ENCODE measurements at regions not wholly inside any gene's neighbourhood (a gene's known extent, or its start where the extent isn't known, plus 50 kb on each side); places are given as distances from the start of the nearest gene placed in this dataset.

DNA sequence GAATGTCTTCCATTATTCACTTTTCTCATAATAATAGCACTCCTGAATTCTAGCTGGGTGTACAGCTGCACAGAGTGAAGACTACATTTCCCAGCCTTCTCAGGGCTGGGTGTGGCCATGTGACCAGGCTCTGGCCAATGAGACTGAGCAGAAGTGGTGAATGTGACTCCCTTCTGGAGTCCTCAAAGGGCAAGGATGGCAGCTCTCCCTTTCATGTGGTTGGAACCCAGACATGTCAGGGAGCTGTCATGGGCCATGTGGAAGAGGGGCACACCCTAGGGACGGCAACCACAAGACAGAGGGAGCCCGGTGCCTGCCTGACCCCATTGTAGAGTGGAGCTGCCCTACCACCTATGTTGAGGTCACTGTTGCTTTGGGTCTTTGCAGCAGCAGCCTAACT is 312.8 kb upstream of the SULF2 start:
- Histone ChIP-seq H3K9me3 (ENCODE audit: control insufficient read depth, low read length) (no peaks in the 10 kb centered on the region), H3K27ac (ENCODE audit: low read depth, low read length) (no peak overlapping the region), H3K27me3 (ENCODE audit: control insufficient read depth, insufficient read depth, low read length, poor library complexity, severe bottlenecking) (no peaks in the 10 kb centered on the region), H3K4me1 (ENCODE audit: control insufficient read depth, insufficient read depth, low read length) (no peaks in the 10 kb centered on the region), H3K36me3 (ENCODE audit: control insufficient read depth, insufficient read depth, low read length) (no peaks in the 10 kb centered on the region), H3K4me3 (ENCODE audit: low read length) (no peak overlapping the region), H3K9ac (ENCODE audit: extremely low read depth, low read length, poor library complexity, severe bottlenecking) (no peak overlapping the region)
- Mint-ChIP-seq H3K4me3 (no peak overlapping the region), H3K9me3 (no peaks in the 10 kb centered on the region), H3K36me3 (ENCODE audit: low read depth) (no peaks in the 10 kb centered on the region), H3K27ac (no peak overlapping the region), H3K4me1 (peaks cover 8% of the 10 kb centered on the region), H3K27me3 (ENCODE audit: insufficient read depth) (no peaks in the 10 kb centered on the region)
- no peak for TF ChIP-seq CTCF (conservative IDR thresholded peaks at IDR 0.05)
- no peak for DNase-seq
- 82 to 85% methylated on average over 2 of the region's 2 CpGs for WGBS, 2 experiments (ENCODE audit: insufficient coverage in 1 of 2, insufficient read length in 1 of 2)

DNA sequence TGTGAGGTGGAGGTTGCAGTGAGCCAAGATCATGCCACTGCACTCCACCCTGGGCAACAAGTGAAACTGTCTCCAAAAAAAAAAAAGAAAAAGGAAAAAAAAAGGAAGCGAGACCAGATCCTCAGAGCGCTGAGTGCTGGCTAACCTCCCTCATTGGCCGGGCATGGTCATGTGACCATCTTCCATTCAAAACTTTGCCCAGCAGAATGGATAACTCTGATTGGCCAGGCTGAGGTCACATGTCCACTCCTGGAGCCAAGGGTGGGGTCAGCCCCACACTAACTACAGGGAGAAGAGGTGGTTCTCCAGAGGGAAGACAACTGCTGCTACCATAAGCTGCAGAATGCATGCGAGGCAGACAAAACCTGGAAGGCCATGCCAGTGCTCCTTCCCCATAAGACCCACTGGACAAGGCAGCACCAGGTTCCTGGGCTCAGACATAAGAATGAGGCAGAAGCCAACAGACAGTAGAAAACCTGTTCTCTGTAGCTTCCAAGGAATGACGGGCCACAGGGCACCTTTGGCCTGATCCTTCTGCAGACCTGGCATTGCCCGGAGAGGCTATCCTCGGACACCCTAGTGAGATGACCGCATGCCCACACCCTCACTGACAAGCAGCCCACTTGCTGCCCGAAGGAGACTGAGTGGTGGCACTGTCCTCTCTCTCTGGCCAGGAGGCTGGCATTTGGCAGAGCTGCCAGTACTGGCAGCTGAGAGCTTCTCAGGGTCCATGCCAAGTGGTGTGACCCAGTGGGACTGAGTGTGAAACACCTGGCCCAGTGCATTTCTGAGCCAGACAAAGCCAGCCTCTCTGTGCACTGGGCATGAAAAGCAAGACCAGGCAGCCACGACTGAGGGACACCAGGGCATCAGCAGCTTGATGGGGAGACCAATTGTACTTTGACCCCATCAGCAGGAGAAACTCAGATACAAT is 311.9 kb upstream of the SULF2 start:
- peaks cover 8% of the 10 kb centered on the region for H3K4me1 Mint-ChIP-seq
- no peaks in the 10 kb centered on the region for H3K27me3 Mint-ChIP-seq (ENCODE audit: insufficient read depth)
- WGBS, 2 experiments (ENCODE audit: insufficient coverage in 1 of 2, insufficient read length in 1 of 2) = 95% methylated on average over 7 to 10 of the region's 10 CpGs
- no peaks in the 10 kb centered on the region for H3K9me3 Mint-ChIP-seq
- Histone ChIP-seq H3K27me3 (ENCODE audit: control insufficient read depth, insufficient read depth, low read length, poor library complexity, severe bottlenecking) (no peaks in the 10 kb centered on the region), H3K36me3 (ENCODE audit: control insufficient read depth, insufficient read depth, low read length) (no peaks in the 10 kb centered on the region), H3K27ac (ENCODE audit: low read depth, low read length) (no peak overlapping the region), H3K9ac (ENCODE audit: extremely low read depth, low read length, poor library complexity, severe bottlenecking) (no peak overlapping the region), H3K9me3 (ENCODE audit: control insufficient read depth, low read length) (no peaks in the 10 kb centered on the region), H3K4me1 (ENCODE audit: control insufficient read depth, insufficient read depth, low read length) (no peaks in the 10 kb centered on the region), H3K4me3 (ENCODE audit: low read length) (no peak overlapping the region)
- H3K27ac Mint-ChIP-seq = no peak overlapping the region
- H3K4me3 Mint-ChIP-seq = no peak overlapping the region
- TF ChIP-seq CTCF (conservative IDR thresholded peaks at IDR 0.05) = no peak
- no peaks in the 10 kb centered on the region for H3K36me3 Mint-ChIP-seq (ENCODE audit: low read depth)
- DNase-seq = no peak

- Histone ChIP-seq H3K27me3 (ENCODE audit: control insufficient read depth, insufficient read depth, low read length, poor library complexity, severe bottlenecking) (no peaks in the 10 kb centered on the region), H3K27ac (ENCODE audit: low read depth, low read length) (no peak overlapping the region), H3K4me1 (ENCODE audit: control insufficient read depth, insufficient read depth, low read length) (no peaks in the 10 kb centered on the region), H3K9me3 (ENCODE audit: control insufficient read depth, low read length) (no peaks in the 10 kb centered on the region), H3K36me3 (ENCODE audit: control insufficient read depth, insufficient read depth, low read length) (no peaks in the 10 kb centered on the region), H3K4me3 (ENCODE audit: low read length) (no peak overlapping the region), H3K9ac (ENCODE audit: extremely low read depth, low read length, poor library complexity, severe bottlenecking) (no peak overlapping the region)
- Mint-ChIP-seq H3K4me3 (no peak overlapping the region), H3K27me3 (ENCODE audit: insufficient read depth) (no peaks in the 10 kb centered on the region), H3K9me3 (no peaks in the 10 kb centered on the region), H3K27ac (no peak overlapping the region), H3K4me1 (peaks cover 8% of the 10 kb centered on the region), H3K36me3 (ENCODE audit: low read depth) (no peaks in the 10 kb centered on the region)
- no peak for TF ChIP-seq CTCF (conservative IDR thresholded peaks at IDR 0.05)
- WGBS, 2 experiments (ENCODE audit: insufficient coverage in 1 of 2, insufficient read length in 1 of 2) = 94% methylated on average over 9 to 12 of the region's 12 CpGs
- DNase-seq = no peak
Observed at GRCh38 chr20:48096212-48096875, 311.1 kb upstream of the SULF2 start.
